Liver (tissue), 8 donors: ENCODE measurements at regions not wholly inside any gene's neighbourhood (a gene's known extent, or its start where the extent isn't known, plus 50 kb on each side); places are given as distances from the start of the nearest gene placed in this dataset.
A peak's percentile ranks its signal among the peaks of the same experiment; 100 is the strongest.

Experiments used
- DNase-seq: peaks from one replicate; pipeline ENCODE4 v3.0.0-alpha.2; 2017; ENCODE audit warnings: low spot score
- H3K27ac ChIP-seq, 2 donors: one replicate each; pipeline ENCODE4 v1.7.0; 2013; ENCODE audit warnings: inconsistent platforms in 2 of 2, low read length in 2 of 2, control low read depth in 1 of 2, low read depth in 1 of 2, mild to moderate bottlenecking in 1 of 2
- H3K27me3 ChIP-seq, 4 donors: one replicate each; pipeline versions ENCODE4 v1.6.1 to v1.7.0; 2013; ENCODE audit warnings: low read length in 3 of 4, inconsistent platforms in 1 of 4, mild to moderate bottlenecking in 1 of 4, moderate library complexity in 1 of 4; ENCODE audit not compliant: control insufficient read depth in 4 of 4, insufficient read depth in 4 of 4
- H3K36me3 ChIP-seq, 4 donors: one replicate each; pipeline versions ENCODE4 v1.6.1 to v1.7.0; 2013; ENCODE audit warnings: low read length in 3 of 4, mild to moderate bottlenecking in 3 of 4, low read depth in 1 of 4, moderate library complexity in 1 of 4; ENCODE audit not compliant: control insufficient read depth in 4 of 4, insufficient read depth in 3 of 4
- H3K4me1 ChIP-seq, 4 donors: one replicate each; pipeline versions ENCODE4 v1.6.1 to v1.7.0; 2013; ENCODE audit warnings: low read length in 3 of 4, mild to moderate bottlenecking in 3 of 4, moderate library complexity in 1 of 4; ENCODE audit not compliant: control insufficient read depth in 4 of 4, insufficient read depth in 4 of 4
- H3K4me3 ChIP-seq, 3 donors: one replicate each; pipeline versions ENCODE4 v1.6.1 to v1.7.0; 2013; ENCODE audit warnings: low read length in 3 of 3, control low read depth in 1 of 3, low read depth in 1 of 3, mild to moderate bottlenecking in 1 of 3
- H3K9ac ChIP-seq, 2 donors: one replicate each; pipeline ENCODE4 v1.7.0; 2013; ENCODE audit warnings: low read length in 2 of 2, mild to moderate bottlenecking in 2 of 2, moderate library complexity in 2 of 2, control low read depth in 1 of 2, low read depth in 1 of 2
- H3K9me3 ChIP-seq, 4 donors: one replicate each; pipeline versions ENCODE4 v1.6.1 to v1.7.0; 2013; ENCODE audit warnings: low read length in 3 of 4; ENCODE audit not compliant: control insufficient read depth in 4 of 4
- EGR1 ChIP-seq, 2 donors: IDR thresholded peaks; 2 replicates each; pipeline ENCODE4 v1.6.1; 2016 to 2018; ENCODE audit warnings: antibody characterized with exemption in 2 of 2, low read depth in 2 of 2
- FOXA1 ChIP-seq: IDR thresholded peaks from 2 replicates; pipeline ENCODE4 v1.6.1; 2016; ENCODE audit warnings: antibody characterized with exemption
- FOXA2 ChIP-seq: IDR thresholded peaks from 2 replicates; pipeline ENCODE4 v1.6.1; 2016; ENCODE audit warnings: antibody characterized with exemption
- GABPA ChIP-seq, 2 donors: IDR thresholded peaks in 1 of 2; conservative IDR thresholded peaks in 1 of 2; 2 replicates each; pipeline ENCODE4 v1.6.1; 2016; ENCODE audit warnings: antibody characterized with exemption in 2 of 2, mild to moderate bottlenecking in 1 of 2, moderate library complexity in 1 of 2
- HNF4A ChIP-seq, 2 donors: conservative IDR thresholded peaks; 2 replicates each; pipeline ENCODE4 v1.6.1; 2016; ENCODE audit warnings: antibody characterized with exemption in 2 of 2, mild to moderate bottlenecking in 2 of 2
- HNF4G ChIP-seq: IDR thresholded peaks from 2 replicates; pipeline ENCODE4 v1.6.1; 2016; ENCODE audit warnings: antibody characterized with exemption
- JUND ChIP-seq, 2 donors: IDR thresholded peaks; 2 replicates each; pipeline ENCODE4 v1.6.1; 2016; ENCODE audit warnings: antibody characterized with exemption in 2 of 2
- NR2F2 ChIP-seq: IDR thresholded peaks from 2 replicates; pipeline ENCODE4 v1.6.1; 2016; ENCODE audit warnings: antibody characterized with exemption
- RAD21 ChIP-seq, 2 donors: IDR thresholded peaks; 2 replicates each; pipeline ENCODE4 v1.6.1; 2016; ENCODE audit warnings: antibody characterized with exemption in 2 of 2, mild to moderate bottlenecking in 2 of 2
- RXRA ChIP-seq, 2 donors: IDR thresholded peaks; 2 replicates each; pipeline ENCODE4 v1.6.1; 2017 to 2018; ENCODE audit warnings: antibody characterized with exemption in 2 of 2, mild to moderate bottlenecking in 1 of 2
- SP1 ChIP-seq: IDR thresholded peaks from 2 replicates; pipeline ENCODE4 v1.6.1; 2018; ENCODE audit warnings: antibody characterized with exemption, mild to moderate bottlenecking
- TAF1 ChIP-seq: conservative IDR thresholded peaks from 2 replicates; pipeline ENCODE4 v1.6.1; 2016; ENCODE audit warnings: antibody characterized with exemption, mild to moderate bottlenecking
- YY1 ChIP-seq: IDR thresholded peaks from 2 replicates; pipeline ENCODE4 v1.6.1; 2016; ENCODE audit warnings: antibody characterized with exemption, mild to moderate bottlenecking
- ZBTB33 ChIP-seq: IDR thresholded peaks from 2 replicates; pipeline ENCODE4 v1.6.1; 2016; ENCODE audit warnings: antibody characterized with exemption
- WGBS: extraction: QIAGEN DNeasy Blood & Tissue Kit; methylation state at CpG from one replicate; pipeline ENCODE4 v1.1.7; 2013; 5-methylcytosine and 5-hydroxymethylcytosine counted together
- TF ChIP-seq, protein P1 (sequence below): IDR thresholded peaks from 2 replicates; pipeline ENCODE4 v1.6.1; 2016; ENCODE audit warnings: antibody characterized with exemption, mild to moderate bottlenecking
- TF ChIP-seq, protein P2 (sequence below): fragments of 150-350 bp; IDR thresholded peaks from 2 replicates; pipeline ENCODE4 v1.5.1; 2017; ENCODE audit warnings: improper control_type of control experiment, low read depth, low read length; ENCODE audit not compliant: missing input control
- TF ChIP-seq, protein P3 (sequence below): IDR thresholded peaks from 2 replicates; pipeline ENCODE4 v1.6.1; 2016; ENCODE audit warnings: antibody characterized with exemption
- TF ChIP-seq, protein P4 (sequence below): IDR thresholded peaks from 2 replicates; pipeline ENCODE4 v1.6.1; 2016; ENCODE audit warnings: antibody characterized with exemption
- donor health status: healthy.
- donor health status: healthy.
- donor health status: healthy.
- donor health status: healthy.
- donor health status: healthy.

GRCh38 chr7:50221433-50221832 lies 83.1 kb upstream of the IKZF1 start (continued):
- TF ChIP-seq, protein P1, sequence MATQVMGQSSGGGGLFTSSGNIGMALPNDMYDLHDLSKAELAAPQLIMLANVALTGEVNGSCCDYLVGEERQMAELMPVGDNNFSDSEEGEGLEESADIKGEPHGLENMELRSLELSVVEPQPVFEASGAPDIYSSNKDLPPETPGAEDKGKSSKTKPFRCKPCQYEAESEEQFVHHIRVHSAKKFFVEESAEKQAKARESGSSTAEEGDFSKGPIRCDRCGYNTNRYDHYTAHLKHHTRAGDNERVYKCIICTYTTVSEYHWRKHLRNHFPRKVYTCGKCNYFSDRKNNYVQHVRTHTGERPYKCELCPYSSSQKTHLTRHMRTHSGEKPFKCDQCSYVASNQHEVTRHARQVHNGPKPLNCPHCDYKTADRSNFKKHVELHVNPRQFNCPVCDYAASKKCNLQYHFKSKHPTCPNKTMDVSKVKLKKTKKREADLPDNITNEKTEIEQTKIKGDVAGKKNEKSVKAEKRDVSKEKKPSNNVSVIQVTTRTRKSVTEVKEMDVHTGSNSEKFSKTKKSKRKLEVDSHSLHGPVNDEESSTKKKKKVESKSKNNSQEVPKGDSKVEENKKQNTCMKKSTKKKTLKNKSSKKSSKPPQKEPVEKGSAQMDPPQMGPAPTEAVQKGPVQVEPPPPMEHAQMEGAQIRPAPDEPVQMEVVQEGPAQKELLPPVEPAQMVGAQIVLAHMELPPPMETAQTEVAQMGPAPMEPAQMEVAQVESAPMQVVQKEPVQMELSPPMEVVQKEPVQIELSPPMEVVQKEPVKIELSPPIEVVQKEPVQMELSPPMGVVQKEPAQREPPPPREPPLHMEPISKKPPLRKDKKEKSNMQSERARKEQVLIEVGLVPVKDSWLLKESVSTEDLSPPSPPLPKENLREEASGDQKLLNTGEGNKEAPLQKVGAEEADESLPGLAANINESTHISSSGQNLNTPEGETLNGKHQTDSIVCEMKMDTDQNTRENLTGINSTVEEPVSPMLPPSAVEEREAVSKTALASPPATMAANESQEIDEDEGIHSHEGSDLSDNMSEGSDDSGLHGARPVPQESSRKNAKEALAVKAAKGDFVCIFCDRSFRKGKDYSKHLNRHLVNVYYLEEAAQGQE = no peak

GRCh38 chr7:50221028-50221427 lies 83.5 kb upstream of the IKZF1 start:
- peak overlapping the region in 1 of 2 donors; percentile 57 for H3K27ac ChIP-seq
- TF ChIP-seq SP1 (no peak), JUND (IDR thresholded peaks at IDR 0.05) (no peak), GABPA (IDR thresholded peaks at IDR 0.05 in 1 of 2, conservative IDR thresholded peaks at IDR 0.05 in 1 of 2) (no peak), HNF4A (conservative IDR thresholded peaks at IDR 0.05) (no peak), EGR1 (IDR thresholded peaks at IDR 0.05; ENCODE audit: low read depth in 2 of 2) (no peak), RAD21 (IDR thresholded peaks at IDR 0.05) (no peak), ZBTB33 (no peak), HNF4G (no peak), TAF1 (no peak), FOXA2 (no peak), YY1 (no peak), NR2F2 (no peak), RXRA (IDR thresholded peaks at IDR 0.05) (no peak), FOXA1 (no peak)
- TF ChIP-seq, protein P2, sequence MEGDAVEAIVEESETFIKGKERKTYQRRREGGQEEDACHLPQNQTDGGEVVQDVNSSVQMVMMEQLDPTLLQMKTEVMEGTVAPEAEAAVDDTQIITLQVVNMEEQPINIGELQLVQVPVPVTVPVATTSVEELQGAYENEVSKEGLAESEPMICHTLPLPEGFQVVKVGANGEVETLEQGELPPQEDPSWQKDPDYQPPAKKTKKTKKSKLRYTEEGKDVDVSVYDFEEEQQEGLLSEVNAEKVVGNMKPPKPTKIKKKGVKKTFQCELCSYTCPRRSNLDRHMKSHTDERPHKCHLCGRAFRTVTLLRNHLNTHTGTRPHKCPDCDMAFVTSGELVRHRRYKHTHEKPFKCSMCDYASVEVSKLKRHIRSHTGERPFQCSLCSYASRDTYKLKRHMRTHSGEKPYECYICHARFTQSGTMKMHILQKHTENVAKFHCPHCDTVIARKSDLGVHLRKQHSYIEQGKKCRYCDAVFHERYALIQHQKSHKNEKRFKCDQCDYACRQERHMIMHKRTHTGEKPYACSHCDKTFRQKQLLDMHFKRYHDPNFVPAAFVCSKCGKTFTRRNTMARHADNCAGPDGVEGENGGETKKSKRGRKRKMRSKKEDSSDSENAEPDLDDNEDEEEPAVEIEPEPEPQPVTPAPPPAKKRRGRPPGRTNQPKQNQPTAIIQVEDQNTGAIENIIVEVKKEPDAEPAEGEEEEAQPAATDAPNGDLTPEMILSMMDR = no peak
- TF ChIP-seq, protein P3, sequence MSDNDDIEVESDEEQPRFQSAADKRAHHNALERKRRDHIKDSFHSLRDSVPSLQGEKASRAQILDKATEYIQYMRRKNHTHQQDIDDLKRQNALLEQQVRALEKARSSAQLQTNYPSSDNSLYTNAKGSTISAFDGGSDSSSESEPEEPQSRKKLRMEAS = no peak
- TF ChIP-seq, protein P4, sequence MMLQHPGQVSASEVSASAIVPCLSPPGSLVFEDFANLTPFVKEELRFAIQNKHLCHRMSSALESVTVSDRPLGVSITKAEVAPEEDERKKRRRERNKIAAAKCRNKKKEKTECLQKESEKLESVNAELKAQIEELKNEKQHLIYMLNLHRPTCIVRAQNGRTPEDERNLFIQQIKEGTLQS = no peak
- TF ChIP-seq, protein P1 = no peak
- no peaks in the 10 kb centered on the region for H3K4me1 ChIP-seq

More at GRCh38 chr7:50221028-50221427, 83.5 kb upstream of the IKZF1 start:
- H3K9ac ChIP-seq = no peak overlapping the region
- peaks cover 0 to 2% (median 0%) of the 10 kb centered on the region in 4 donors for H3K9me3 ChIP-seq
- H3K36me3 ChIP-seq = no peaks in the 10 kb centered on the region
- H3K4me3 ChIP-seq = no peak overlapping the region
- WGBS = 61% methylated on average over 3 of the region's 3 CpGs
- DNase-seq = no peak
- no peaks in the 10 kb centered on the region for H3K27me3 ChIP-seq
